Testis (tissue), 2 donors: ENCODE measurements at regions not wholly inside any gene's neighbourhood (a gene's known extent, or its start where the extent isn't known, plus 50 kb on each side); places are given as distances from the start of the nearest gene placed in this dataset.

Experiments used
- CTCF ChIP-seq, 3 experiments: fragments of 450-650 bp in 2 of 3; fragments of 200-600 bp in 1 of 3; sonication (generic) in 1 of 3; IDR thresholded peaks; one replicate each; pipeline ENCODE4 v1.5.1; 2016 to 2019; ENCODE audit warnings: antibody characterized with exemption in 3 of 3, mild to moderate bottlenecking in 2 of 3, moderate library complexity in 1 of 3
- POLR2A ChIP-seq: fragments of 450-650 bp; IDR thresholded peaks from one replicate; pipeline ENCODE4 v1.6.1; 2017; ENCODE audit warnings: antibody characterized with exemption, mild to moderate bottlenecking, moderate library complexity

GRCh38 chr17:71203953-71204352 is 916.9 kb upstream of the SOX9 start:
- TF ChIP-seq CTCF (IDR thresholded peaks at IDR 0.05) = no peak
- no peak for TF ChIP-seq POLR2A
